ENCODE measurements at regions not wholly inside any gene's neighbourhood (a gene's known extent, or its start where the extent isn't known, plus 50 kb on each side); places are given as distances from the start of the nearest gene placed in this dataset.

DNA sequence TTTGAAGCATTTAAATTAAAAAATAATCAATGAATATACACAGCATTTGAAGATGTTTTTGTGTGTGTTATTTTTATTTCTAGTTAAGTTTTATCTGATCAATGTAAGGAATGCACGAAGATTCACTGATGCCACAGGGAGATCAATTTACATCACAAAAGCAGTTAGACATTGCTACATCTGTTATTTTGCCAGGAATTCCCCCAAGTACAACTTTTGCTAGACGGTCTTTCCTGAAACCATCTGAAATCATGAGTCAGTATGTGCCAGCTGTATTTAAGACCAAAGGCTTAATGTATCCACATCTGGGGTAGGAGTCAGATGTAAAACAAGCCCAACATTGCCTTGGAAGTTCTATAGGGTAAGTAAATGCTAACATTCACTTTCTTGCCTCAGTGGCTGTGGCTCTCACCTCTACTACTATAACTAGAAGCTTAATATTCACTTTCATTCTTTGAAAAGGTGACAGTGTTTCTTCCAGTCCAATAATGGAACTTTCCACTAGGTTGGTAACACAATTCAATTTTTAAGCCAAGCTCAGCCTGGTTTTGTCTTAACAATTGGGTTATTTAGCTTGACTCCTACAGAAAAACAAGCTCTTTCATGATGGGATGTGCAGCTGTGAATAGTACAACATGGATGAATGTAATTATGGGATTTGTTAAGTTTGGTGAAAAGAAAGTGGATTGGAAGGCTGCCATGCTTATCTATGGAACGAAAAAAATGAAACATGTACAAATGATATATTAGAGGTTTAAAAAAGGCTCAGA is 385.4 kb upstream of the TMEM132C start (continued):
- TF ChIP-seq, protein P1, sequence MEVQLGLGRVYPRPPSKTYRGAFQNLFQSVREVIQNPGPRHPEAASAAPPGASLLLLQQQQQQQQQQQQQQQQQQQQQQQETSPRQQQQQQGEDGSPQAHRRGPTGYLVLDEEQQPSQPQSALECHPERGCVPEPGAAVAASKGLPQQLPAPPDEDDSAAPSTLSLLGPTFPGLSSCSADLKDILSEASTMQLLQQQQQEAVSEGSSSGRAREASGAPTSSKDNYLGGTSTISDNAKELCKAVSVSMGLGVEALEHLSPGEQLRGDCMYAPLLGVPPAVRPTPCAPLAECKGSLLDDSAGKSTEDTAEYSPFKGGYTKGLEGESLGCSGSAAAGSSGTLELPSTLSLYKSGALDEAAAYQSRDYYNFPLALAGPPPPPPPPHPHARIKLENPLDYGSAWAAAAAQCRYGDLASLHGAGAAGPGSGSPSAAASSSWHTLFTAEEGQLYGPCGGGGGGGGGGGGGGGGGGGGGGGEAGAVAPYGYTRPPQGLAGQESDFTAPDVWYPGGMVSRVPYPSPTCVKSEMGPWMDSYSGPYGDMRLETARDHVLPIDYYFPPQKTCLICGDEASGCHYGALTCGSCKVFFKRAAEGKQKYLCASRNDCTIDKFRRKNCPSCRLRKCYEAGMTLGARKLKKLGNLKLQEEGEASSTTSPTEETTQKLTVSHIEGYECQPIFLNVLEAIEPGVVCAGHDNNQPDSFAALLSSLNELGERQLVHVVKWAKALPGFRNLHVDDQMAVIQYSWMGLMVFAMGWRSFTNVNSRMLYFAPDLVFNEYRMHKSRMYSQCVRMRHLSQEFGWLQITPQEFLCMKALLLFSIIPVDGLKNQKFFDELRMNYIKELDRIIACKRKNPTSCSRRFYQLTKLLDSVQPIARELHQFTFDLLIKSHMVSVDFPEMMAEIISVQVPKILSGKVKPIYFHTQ (CRISPR knock-in tag; IDR thresholded peaks at IDR 0.05): no peak
- TF ChIP-seq, protein P2, sequence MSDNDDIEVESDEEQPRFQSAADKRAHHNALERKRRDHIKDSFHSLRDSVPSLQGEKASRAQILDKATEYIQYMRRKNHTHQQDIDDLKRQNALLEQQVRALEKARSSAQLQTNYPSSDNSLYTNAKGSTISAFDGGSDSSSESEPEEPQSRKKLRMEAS (CRISPR knock-in tag; IDR thresholded peaks at IDR 0.05): no peak
- TF ChIP-seq, protein P3, sequence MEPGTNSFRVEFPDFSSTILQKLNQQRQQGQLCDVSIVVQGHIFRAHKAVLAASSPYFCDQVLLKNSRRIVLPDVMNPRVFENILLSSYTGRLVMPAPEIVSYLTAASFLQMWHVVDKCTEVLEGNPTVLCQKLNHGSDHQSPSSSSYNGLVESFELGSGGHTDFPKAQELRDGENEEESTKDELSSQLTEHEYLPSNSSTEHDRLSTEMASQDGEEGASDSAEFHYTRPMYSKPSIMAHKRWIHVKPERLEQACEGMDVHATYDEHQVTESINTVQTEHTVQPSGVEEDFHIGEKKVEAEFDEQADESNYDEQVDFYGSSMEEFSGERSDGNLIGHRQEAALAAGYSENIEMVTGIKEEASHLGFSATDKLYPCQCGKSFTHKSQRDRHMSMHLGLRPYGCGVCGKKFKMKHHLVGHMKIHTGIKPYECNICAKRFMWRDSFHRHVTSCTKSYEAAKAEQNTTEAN (CRISPR knock-in tag; IDR thresholded peaks at IDR 0.05): no peak
- TF ChIP-seq, protein P4, sequence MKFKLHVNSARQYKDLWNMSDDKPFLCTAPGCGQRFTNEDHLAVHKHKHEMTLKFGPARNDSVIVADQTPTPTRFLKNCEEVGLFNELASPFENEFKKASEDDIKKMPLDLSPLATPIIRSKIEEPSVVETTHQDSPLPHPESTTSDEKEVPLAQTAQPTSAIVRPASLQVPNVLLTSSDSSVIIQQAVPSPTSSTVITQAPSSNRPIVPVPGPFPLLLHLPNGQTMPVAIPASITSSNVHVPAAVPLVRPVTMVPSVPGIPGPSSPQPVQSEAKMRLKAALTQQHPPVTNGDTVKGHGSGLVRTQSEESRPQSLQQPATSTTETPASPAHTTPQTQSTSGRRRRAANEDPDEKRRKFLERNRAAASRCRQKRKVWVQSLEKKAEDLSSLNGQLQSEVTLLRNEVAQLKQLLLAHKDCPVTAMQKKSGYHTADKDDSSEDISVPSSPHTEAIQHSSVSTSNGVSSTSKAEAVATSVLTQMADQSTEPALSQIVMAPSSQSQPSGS (CRISPR knock-in tag; IDR thresholded peaks at IDR 0.05; ENCODE audit: borderline replicate concordance, low read depth): no peak
- no peak for TF ChIP-seq JUN (CRISPR knock-in tag; IDR thresholded peaks at IDR 0.05)
- no peak for TF ChIP-seq PRRX2 (CRISPR knock-in tag; IDR thresholded peaks at IDR 0.05)

DNA sequence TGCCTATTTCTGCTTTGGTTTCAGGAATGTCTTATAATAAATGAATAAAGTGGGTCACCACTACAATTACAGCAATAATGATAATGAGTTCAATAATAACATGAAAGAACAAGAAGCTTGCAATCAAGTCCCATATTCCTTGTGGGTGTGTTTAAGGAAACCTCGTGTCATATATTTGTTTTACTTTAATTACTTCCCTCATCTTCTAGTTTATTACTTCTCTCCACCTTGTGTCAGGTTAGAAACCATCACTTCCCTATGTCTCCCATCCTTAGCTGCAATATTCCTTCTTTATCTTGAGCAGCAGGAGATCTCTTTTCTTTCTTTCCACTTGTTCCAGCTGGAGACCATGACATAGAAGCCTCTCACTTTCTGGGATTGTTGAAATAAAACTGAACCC is 384.0 kb upstream of the TMEM132C start:
- Mint-ChIP-seq H3K4me1 (no peaks in the 10 kb centered on the region), H3K27ac (no peak overlapping the region), H3K36me3 (peaks cover 64% of the 10 kb centered on the region), H3K4me3 (no peak overlapping the region), H3K9me3 (peaks cover 81% of the 10 kb centered on the region), H3K27me3 (ENCODE audit: low read depth) (peaks cover 3% of the 10 kb centered on the region)
- DNase-seq (ENCODE audit: low spot score) (no peak), ATAC-seq (no peak)
- POLR2A ChIA-PET: no interaction called here
- CTCF ChIA-PET: no interaction called here
- TF ChIP-seq, protein P5, sequence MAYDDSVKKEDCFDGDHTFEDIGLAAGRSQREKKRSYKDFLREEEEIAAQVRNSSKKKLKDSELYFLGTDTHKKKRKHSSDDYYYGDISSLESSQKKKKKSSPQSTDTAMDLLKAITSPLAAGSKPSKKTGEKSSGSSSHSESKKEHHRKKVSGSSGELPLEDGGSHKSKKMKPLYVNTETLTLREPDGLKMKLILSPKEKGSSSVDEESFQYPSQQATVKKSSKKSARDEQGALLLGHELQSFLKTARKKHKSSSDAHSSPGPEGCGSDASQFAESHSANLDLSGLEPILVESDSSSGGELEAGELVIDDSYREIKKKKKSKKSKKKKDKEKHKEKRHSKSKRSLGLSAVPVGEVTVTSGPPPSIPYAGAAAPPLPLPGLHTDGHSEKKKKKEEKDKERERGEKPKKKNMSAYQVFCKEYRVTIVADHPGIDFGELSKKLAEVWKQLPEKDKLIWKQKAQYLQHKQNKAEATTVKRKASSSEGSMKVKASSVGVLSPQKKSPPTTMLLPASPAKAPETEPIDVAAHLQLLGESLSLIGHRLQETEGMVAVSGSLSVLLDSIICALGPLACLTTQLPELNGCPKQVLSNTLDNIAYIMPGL (CRISPR knock-in tag; IDR thresholded peaks at IDR 0.05): no peak
- TF ChIP-seq, protein P2 (CRISPR knock-in tag; IDR thresholded peaks at IDR 0.05): no peak
- TF ChIP-seq, protein P6, sequence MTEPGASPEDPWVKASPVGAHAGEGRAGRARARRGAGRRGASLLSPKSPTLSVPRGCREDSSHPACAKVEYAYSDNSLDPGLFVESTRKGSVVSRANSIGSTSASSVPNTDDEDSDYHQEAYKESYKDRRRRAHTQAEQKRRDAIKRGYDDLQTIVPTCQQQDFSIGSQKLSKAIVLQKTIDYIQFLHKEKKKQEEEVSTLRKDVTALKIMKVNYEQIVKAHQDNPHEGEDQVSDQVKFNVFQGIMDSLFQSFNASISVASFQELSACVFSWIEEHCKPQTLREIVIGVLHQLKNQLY (CRISPR knock-in tag; IDR thresholded peaks at IDR 0.05): no peak
- TF ChIP-seq, protein P3 (CRISPR knock-in tag; IDR thresholded peaks at IDR 0.05): no peak
- TF ChIP-seq, protein P7, sequence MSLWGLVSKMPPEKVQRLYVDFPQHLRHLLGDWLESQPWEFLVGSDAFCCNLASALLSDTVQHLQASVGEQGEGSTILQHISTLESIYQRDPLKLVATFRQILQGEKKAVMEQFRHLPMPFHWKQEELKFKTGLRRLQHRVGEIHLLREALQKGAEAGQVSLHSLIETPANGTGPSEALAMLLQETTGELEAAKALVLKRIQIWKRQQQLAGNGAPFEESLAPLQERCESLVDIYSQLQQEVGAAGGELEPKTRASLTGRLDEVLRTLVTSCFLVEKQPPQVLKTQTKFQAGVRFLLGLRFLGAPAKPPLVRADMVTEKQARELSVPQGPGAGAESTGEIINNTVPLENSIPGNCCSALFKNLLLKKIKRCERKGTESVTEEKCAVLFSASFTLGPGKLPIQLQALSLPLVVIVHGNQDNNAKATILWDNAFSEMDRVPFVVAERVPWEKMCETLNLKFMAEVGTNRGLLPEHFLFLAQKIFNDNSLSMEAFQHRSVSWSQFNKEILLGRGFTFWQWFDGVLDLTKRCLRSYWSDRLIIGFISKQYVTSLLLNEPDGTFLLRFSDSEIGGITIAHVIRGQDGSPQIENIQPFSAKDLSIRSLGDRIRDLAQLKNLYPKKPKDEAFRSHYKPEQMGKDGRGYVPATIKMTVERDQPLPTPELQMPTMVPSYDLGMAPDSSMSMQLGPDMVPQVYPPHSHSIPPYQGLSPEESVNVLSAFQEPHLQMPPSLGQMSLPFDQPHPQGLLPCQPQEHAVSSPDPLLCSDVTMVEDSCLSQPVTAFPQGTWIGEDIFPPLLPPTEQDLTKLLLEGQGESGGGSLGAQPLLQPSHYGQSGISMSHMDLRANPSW (CRISPR knock-in tag; conservative IDR thresholded peaks at IDR 0.05; ENCODE audit: low read depth): no peak
- no peak for TF ChIP-seq SMAD3 (CRISPR knock-in tag; IDR thresholded peaks at IDR 0.05; ENCODE audit: borderline replicate concordance)
- no peak for TF ChIP-seq GRHL2 (CRISPR knock-in tag; IDR thresholded peaks at IDR 0.05; ENCODE audit: insufficient replicate concordance, severe bottlenecking)
- no peak for TF ChIP-seq JAZF1 (CRISPR knock-in tag; IDR thresholded peaks at IDR 0.05)
- no peak for TF ChIP-seq ZNF263 (CRISPR knock-in tag; IDR thresholded peaks at IDR 0.05; ENCODE audit: low read depth)
- TF ChIP-seq, protein P8, sequence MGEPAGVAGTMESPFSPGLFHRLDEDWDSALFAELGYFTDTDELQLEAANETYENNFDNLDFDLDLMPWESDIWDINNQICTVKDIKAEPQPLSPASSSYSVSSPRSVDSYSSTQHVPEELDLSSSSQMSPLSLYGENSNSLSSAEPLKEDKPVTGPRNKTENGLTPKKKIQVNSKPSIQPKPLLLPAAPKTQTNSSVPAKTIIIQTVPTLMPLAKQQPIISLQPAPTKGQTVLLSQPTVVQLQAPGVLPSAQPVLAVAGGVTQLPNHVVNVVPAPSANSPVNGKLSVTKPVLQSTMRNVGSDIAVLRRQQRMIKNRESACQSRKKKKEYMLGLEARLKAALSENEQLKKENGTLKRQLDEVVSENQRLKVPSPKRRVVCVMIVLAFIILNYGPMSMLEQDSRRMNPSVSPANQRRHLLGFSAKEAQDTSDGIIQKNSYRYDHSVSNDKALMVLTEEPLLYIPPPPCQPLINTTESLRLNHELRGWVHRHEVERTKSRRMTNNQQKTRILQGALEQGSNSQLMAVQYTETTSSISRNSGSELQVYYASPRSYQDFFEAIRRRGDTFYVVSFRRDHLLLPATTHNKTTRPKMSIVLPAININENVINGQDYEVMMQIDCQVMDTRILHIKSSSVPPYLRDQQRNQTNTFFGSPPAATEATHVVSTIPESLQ (CRISPR knock-in tag; IDR thresholded peaks at IDR 0.05): no peak
